Embryonic facial prominence (tissue), 1 donor: ENCODE measurements at regions not wholly inside any gene's neighbourhood (a gene's known extent, or its start where the extent isn't known, plus 50 kb on each side); places are given as distances from the start of the nearest gene placed in this dataset.

ENCODE experiments used
- DNase-seq: peaks from one replicate; pipeline ENCODE4 v3.0.0-alpha.2; 2016; ENCODE audit errors: extremely low spot score

DNA sequence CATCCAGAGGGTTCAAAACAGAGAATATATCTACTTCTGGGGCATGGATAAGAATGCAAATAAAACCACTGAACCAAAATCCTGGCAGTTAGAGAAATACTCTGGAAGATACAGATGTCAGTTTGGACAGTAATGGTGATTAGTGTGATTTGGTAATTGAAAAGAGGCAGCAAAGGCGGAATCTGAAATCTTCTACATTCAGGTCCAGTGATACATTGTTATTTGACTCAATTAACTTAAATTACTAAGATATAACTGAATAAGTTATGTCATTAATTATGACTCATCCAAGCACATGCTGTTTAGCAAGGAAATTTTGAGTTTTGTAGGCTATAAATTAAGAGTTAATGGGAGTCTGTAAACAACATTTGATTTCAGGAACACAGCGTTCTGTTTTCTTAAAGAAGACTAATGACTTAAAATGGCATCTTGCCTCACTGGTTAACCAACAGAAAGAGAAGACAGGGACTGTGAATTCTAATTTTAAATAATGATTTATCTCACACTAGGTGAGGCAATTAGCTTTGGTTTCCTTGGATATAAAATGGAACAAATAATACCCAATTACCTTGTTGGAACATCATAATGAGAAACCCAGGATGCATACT lies 937.1 kb downstream of the PDHA2 start:
- DNase-seq = no peak

DNA sequence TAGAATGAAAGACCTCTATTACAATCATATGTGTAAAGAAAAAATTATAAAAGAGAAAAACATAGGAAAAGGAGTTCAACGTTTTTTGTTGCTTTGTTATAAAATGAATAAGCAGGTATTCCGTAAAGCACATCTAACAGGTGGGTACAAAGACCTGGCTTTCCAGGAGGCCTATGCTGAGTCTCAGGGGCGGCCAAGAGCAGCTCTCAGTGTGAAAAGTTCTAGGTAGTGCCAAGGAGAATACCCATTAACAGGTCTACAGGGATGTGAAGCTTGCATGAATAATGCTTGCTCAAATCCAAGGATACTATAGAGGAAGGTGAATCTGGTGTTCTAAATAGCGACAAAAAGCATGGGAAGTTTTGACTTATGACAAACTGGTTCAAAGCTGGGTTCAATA lies 944.4 kb downstream of the PDHA2 start:
- no peak for DNase-seq

DNA sequence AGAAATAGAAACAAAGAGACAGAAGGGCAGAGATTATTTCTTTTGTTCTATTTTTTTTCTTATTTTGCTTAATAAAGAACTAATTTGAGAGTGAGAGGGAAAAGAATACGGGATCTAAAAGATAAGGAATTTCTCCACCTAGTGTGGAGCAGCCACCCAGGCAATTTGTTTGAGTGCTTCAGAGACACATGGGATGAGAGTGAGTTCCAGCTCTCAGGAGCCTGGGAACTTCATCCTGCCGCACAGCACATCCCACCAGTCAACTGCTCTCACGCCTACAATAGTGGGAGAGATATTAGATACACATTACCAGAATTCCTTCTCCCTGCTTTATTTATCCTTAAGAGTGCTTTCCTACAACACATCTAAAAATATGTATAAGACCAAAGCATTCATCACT lies 946.4 kb downstream of the PDHA2 start:
- no peak for DNase-seq

DNA sequence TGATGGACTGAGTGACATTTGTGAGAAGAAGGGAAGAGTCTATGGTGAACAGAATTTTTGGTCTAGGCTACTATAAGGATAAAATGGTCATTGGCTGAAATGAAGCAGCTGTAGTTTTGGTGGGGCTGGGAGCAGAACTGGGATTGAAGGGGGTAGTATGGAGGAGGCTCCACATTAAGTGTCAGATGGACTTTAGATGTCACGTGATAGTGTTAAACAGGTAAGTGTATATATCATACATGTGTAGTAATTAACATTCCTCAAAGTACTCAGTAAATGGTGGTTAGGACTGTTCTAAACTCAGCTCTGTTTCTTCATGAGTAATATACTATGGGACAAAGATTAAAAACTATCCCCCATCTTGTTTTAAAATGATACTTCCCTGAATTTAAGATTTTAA lies 947.9 kb downstream of the PDHA2 start:
- DNase-seq = no peak

DNA sequence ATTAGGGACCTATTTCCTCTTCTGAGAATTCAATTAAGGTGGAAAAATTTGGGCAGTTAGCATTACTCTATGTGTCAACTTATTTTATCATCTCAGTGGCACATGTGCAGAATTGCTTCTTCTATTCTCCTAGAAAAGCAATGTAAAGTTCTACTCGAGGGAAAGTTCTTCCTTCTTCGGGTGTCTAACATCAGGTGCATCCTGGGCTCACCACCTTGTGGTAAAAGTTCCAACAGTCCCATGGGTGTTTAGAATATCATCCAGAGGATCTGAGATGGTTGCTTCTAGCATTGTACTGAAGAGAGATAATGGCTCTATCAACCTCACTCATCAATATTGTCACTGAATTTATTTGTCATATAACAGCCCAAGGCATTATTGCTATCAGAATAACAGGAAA lies 969.7 kb downstream of the PDHA2 start:
- no peak for DNase-seq

DNA sequence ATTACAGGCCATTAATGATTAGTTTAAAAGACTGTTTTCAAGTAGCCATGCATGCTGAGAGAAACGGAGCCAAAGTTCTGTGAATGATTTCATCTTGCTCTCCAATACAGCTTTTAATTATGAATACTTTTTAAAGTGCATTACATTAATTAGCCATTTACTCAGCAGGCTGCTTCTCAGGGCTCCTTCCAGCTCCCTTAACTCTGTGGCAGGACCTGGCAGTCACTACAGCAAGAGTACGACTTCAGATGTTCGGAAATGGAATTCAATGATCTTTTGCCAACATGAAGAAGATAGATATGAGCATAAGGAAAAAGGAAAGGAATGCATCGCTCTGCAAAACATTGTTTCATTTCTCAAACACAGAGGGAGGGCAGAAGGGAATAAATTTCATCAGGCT lies 987.2 kb downstream of the PDHA2 start:
- no peak for DNase-seq

DNA sequence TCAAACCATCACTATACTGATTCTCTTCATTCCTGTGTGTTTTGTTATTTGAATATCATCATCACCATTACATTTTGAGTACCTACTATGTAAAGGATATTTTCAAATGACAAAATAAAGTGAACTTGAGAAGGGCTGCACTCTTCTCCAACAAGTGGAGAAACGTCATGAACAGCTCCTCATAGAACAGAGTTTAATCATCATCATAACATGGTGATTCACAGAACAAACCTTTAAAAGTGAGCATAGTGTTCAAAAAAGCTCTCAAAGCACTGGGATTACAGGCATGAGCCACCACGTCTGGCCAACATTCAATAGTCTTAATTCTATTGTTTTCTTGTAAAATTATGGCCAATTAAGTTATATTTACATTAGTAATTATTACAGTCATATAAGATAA lies 993.9 kb downstream of the PDHA2 start:
- DNase-seq = no peak

DNA sequence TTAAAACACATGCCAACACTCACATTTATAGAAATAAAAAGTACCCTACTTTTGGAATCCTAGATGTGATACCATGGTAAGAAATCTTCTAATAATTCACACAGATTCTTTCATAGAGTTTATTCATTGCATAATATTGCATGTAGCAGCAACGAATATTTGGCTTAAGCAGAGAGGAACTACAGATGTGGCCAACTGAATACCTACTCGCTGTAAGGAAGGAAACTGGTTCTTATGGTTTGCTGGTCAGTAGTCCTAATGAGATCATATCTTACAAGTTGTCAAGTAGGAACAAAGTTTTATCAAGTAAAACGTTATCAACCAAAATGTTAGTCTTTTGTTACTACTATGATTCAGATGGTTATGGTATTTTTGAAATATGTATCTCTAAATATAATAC lies 996.1 kb downstream of the PDHA2 start:
- DNase-seq = no peak

DNA sequence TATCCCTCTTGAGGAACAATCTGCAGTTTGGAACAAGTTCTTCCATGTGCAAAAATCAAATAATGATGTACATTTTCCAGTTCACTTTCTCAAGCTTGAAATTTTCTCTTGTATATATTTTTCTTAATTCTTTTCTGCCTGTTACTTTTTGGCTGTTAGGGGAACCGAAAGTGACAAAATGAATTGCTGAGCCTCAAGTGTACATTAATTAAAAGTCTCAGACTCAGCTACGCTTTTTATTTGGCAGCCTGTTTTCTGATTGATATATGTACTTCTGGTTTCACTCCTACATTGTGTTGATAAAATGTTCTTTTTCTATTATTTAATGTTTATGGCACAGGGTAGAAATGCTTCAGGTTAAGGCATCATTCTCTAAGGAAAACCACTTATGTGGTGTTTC lies 999.5 kb downstream of the PDHA2 start:
- DNase-seq = no peak

DNA sequence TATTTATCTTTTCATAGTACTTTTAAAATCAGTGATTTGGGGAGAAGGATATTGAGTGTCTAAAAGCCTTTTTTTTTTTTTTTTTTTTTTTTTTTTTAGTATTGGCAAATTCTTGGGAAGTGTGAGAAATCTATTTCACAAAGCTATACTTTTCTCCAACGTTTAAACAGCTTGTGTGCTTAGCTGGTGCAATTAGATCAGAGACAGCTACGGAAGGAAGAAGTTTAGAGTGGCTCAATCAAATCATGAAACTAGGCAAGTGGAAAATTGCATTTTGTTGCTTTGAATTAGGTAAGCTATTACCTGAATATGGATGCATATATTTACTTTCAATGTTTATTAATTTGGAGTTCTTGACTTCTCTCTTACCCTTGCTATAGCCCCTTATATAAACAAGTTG lies 1001.9 kb downstream of the PDHA2 start:
- DNase-seq = no peak

DNA sequence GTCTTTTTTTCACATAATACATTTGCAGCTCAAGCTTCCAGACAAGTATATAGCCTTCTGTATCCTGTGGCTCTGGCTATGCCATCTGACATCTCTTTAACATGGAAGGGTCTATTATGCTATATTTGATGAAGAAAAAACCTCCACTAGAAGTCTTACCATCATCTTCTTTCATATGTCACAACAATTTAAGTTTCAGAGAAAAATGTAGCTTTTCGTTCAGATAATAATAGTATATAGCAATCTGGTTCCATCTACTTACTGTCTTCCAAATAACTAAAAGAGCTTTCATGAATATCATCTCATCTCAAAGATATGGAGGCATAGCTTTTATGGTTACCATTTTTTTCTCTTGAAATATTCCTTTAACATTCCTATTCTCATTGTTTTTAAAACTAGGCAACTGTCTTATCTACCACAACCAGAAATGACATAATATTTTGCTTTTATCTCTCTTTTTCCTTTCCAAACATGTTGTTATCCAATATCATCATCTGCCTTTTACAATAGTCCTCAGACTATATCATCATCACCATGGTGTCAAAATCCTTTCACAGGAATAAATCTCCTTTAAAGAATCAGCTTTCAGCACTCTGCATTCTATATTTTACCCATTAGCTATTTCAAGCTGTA lies 1005.1 kb downstream of the PDHA2 start:
- DNase-seq = no peak

DNA sequence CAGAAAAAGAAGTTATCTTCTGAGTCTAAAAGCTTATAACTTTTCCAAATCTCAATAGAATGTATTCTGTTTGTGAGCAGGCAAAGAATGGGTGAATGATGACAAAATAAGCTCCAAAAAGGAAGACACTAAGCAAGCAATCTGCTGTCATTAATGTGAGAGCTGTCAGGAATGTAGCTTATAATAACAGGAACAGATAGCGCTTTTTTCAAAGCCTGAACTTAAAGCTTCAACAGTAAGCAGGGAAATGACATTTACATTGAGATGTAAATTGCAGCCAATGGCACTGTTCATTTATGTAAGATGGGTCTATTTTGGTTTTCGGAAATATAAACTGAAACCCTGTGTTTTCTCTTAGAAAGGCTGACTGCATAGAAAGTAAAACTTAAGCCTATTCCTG lies 1005.9 kb downstream of the PDHA2 start:
- DNase-seq = no peak

DNA sequence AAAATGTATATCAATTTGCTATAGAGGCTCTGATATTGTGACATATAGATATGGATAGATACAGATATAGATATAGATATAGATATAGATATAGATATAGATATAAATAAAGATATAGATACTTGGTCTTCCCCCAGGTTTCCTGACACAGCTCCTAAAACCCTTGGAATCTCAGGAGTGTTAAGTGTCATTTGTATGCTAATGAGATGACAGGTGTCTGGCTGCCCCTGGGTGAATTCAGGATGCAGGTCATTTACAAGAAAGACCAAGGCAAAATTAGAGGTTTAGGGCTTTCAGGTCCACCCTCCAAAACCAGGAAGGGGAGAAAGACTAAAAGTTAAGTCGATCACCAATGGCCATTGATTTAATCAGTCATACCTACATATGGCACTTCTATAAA lies 1034.8 kb downstream of the PDHA2 start:
- no peak for DNase-seq

DNA sequence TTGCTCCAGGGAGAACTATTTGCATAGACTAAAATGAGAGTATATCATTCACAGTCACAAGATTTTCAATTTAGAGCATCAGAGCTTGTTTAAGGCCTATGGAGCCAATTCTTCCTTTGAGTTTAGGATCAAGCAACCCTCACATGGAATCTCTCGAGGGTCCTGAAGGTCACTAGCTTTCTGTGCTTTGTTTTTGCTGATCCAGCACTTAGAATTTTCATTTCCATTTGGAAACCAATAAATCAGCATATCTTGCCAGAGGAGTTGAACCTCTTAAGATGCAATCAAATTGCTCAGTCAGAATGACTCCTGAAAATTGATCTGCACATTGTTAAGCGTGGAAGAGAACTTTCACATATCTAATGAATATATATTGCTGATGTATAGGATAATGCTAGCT lies 1039.6 kb downstream of the PDHA2 start:
- no peak for DNase-seq

DNA sequence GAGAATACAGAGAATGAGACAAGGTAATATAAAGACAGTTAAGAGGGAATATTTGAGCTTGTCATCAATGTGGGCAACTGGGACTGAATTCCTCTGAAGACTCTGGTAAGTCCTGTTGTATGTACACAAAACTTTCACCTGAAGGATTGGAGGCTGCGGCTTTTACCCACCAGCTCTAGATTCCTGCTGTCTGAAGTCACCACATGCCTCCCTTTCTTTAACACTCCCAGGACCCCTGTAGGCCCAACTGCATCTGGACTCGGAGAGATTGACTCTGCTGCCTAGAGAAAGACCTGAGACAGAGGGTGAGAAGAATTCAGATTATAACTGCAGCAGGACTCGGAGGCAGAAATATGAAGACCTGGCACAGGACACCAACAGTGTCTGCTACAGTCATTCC lies 1048.0 kb downstream of the PDHA2 start:
- no peak for DNase-seq

DNA sequence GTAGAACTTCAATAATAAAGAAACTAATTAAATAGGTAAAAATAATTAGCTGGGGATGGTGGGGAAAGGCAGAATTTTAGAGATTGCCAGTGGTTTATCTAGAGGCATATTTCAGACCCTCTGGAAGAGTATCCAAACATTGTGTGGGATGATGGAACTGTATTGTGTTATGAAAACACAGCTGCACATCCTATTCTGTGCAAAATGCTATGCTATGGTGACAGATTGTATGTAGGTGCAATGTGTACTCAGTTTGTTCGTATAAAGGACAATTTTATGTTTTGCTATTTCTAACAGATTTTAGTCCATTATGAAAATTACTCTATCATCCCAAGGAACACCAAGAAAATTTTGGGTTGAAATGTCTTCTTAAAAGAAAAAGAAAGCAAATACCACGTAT lies 1054.7 kb downstream of the PDHA2 start:
- no peak for DNase-seq

DNA sequence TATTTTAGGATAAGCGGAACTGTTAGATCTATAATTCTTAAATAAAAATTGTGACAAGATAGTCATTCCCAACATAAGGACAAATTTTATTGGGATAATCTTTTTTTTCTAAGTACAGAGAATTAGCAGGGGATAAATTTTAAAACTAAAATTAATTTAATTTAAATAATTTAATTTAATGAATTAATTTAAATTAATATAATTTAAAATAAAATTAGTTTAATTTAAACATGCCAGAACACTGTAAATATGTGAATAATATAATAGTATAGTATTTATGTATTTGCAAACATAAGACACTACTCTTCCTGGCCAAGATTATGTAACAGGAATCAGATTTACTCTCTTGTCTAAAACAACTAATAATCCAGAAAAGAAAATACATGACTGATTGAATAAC lies 1055.9 kb downstream of the PDHA2 start:
- DNase-seq = no peak

DNA sequence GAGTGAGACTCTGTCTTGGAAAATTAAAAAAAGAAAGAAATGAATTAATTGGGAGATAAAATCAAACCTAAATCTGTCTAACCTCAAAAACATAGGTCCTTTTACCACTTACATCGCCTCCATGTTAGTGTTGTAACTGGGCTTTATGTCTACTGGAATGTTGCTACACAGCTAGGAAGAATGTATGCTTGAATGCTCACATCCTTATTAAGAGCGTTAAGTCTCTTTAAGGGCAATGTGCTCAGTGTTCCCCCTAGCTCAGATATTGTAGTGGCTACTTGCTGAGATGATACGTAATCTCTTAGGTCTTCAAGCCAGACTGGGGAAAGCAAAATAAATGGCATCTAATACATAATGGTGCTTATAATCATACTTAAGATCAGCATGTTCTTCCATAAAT lies 1072.8 kb downstream of the PDHA2 start:
- DNase-seq = no peak

DNA sequence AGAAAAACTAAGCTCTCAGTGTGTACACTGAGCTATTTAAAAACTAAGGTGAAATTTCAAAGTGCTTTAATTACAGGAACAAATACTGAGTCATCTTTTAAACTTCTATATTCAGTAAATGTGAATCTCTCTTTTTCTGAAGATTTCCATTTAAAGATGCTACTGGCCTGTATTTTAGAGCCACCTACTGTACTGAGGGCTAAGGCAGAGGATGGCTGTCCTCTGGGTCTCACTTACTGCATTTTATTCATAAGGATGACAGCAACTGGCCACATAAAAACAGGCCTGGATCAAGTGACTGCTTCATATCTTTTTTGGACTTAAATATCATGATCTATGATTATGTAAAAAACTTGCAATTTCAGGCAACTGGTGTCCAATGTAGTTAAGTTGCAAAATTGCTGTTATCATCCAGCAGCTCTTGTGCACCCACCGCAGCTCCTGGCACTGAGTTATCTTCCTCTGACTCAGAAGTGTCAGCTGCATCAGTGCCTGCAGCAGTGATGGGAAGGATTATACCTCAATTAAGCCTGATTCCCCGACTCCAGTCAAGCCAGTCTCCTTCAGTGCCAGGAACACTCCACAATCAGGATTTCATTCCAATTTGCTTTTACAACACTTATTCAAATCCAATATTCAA lies 1073.7 kb downstream of the PDHA2 start:
- no peak for DNase-seq

DNA sequence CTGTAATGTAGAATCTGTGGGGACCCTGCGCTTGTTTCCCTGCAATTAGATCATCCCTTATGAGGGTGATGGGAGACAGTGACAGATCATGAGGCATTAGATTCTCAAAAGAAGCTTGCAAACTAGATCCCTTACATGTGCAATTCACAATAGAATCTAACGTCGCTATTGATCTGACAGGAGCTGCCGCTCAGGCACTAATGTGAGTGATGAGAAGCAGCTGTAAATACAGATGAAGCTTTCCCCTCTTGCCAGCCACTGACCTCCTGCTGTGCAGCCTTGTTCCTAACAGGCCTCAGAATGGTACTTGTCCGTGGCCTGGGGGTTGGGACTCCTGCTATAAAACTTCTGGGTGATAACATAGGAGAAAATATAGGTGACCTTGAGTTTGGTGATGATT lies 1076.8 kb downstream of the PDHA2 start:
- DNase-seq = no peak

DNA sequence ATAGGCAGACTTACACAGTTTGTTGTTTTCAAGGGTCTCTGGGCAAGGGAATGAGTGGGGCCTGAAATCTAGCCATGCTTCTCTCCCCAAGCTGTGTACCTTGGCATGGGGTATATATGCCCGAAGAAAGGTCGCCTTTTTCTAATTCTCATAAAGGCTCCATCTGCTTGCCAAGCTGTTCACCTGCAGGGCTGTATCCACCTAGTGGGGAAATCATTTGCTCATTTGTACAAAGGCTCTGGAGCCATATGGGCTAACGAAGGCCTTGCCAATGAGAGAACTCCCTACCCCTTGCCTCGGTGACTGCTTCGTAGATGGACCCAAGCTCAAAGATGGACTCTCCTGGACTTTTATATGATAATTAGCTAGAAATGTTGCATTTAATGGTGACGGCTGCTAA lies 1097.0 kb downstream of the PDHA2 start:
- no peak for DNase-seq

DNA sequence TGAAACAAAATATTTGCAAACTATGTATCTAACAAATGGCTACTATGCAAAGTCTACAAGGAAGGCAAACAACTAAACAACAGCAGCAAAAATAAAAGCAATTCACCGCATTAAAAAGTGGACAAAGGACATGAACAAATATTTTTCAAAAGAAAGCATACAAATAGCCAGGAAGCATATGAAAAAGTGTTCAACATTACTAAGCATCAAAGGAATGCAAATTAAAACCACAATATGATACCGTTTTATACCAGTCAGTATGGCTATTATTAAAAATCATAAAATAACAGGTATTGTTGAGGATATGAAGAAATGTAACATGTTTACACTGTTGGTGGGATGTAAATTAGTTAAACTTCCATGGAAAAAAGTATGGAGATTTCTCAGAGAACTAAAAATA lies 1106.7 kb downstream of the PDHA2 start:
- DNase-seq = no peak

DNA sequence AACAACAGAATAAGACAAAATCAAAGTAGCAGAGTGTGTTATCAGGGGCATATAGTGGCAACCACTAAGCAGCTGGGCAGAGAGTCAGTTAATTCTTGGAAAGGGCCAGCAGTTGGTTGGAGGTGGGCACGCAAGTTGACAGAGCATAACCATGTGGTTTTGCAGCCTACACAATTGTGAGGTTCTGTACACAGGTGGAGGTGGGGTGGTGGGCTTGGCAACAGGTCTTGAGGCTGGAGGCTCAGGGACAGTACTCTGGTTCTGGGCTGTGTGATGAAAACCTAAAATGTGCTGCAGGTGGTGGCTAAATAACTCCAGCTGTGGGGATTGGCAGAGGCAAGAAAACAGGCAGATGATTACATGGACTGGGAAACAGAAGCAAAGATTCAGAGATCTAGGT lies 1112.7 kb downstream of the PDHA2 start:
- no peak for DNase-seq

DNA sequence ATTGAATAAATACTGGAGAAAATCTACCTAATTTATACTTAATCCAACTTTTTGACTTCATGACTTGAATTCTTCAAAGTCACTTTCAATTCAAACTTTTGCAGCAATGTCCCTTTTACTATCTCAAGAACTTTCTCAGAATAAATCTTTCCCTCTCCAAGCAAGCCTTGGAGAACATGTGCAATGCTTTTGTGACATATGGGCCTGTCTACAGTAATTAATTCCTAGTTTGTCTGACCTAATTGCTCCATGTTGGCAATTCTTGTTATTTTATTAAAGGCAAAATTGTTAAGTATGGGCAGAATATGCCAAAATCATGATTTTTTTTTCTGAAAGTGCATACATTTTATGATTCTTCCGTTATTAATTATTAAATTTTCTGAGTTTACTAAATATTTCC lies 1115.3 kb downstream of the PDHA2 start:
- no peak for DNase-seq
